A172 (cell line): ENCODE measurements at regions not wholly inside any gene's neighbourhood (a gene's known extent, or its start where the extent isn't known, plus 50 kb on each side); places are given as distances from the start of the nearest gene placed in this dataset.

ENCODE experiments used
- DNase-seq: peaks from one replicate; pipeline ENCODE4 v3.0.0-alpha.2; 2015; ENCODE audit warnings: low spot score

- peak; percentile 47 for DNase-seq
Measured at GRCh38 chr2:56444339-56444738, 260.5 kb downstream of the CCDC85A start.

GRCh38 chr2:56448403-56449001, 264.7 kb downstream of the CCDC85A start:
- peak; percentile 29 for DNase-seq

DNA sequence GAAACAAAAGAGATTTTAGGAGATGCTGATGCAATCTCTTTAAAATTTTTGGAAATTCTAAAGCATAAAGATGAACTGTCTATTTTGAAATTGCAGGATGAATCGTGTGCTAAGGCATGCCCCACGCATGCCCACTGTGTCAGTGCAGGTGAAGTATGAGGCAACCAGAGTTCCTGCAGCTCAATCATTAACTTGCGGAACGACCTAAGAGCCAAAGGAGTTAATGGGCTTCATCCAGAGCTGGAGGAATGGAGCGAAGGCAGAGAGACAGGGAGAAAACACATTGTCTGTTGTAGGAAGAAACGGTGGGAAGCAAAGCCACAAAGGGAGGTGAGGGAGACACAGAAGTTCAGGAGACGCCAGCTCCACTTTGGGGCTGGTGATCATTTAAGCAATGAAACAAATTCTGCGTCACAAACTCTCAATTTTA, 265.2 kb downstream of the CCDC85A start:
- DNase-seq: no peak

GRCh38 chr2:56449449-56449860, 265.7 kb downstream of the CCDC85A start:
- DNase-seq: no peak

DNA sequence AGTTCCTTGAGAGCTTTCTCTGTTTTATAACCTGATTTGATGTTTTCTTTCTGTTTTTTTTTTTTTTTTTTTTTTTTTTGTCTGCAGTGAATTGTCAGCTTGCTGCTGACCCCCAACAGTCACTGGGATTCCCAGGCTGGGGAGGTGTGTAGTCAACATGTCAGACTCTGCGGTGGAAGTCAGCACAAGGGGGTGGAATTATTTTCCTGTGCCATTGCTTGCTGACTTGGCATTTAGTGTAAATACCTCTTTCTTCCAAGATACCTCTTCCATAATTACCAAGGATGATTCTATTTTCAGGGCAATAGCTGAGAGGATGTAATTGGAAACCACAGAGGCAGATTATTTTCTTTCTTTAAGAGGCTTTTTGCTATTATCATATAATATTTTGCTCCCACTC, 266.3 kb downstream of the CCDC85A start:
- no peak for DNase-seq

GRCh38 chr2:56450772-56451171, 267.0 kb downstream of the CCDC85A start:
- no peak for DNase-seq

- no peak for DNase-seq
Measured at GRCh38 chr2:56455642-56456041, 271.9 kb downstream of the CCDC85A start.

GRCh38 chr2:56456791-56457190, 273.0 kb downstream of the CCDC85A start:
- DNase-seq: no peak

GRCh38 chr2:56460508-56460907, 276.7 kb downstream of the CCDC85A start:
- DNase-seq: no peak

GRCh38 chr2:56464066-56464465, 280.3 kb downstream of the CCDC85A start:
- DNase-seq: no peak

DNA sequence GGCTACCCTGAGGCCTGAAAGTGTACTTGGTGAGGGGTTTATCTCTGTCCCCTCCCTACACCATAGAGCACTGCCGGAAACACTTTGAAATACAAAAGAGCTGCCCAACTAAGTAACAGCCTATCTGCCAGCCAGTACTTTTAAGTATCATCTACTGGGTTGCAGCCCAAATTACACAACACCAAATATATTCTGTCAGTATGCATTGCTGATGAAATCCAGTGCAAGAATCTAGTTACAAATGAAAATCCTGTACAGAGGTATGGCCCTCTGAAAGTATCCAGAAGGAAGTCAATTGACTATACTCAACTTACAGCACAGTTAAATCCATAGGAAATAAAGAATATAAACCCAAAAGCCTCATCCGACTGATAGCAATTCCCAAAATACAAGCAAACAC, 280.8 kb downstream of the CCDC85A start:
- no peak for DNase-seq

GRCh38 chr2:56465491-56465890, 281.7 kb downstream of the CCDC85A start:
- no peak for DNase-seq

- DNase-seq: no peak
Measured at GRCh38 chr2:56473524-56473923, 289.7 kb downstream of the CCDC85A start.

- peak; percentile 59 for DNase-seq
Measured at GRCh38 chr2:56474412-56475158, 290.8 kb downstream of the CCDC85A start.

GRCh38 chr2:56475191-56475590, 291.4 kb downstream of the CCDC85A start:
- DNase-seq: no peak

DNA sequence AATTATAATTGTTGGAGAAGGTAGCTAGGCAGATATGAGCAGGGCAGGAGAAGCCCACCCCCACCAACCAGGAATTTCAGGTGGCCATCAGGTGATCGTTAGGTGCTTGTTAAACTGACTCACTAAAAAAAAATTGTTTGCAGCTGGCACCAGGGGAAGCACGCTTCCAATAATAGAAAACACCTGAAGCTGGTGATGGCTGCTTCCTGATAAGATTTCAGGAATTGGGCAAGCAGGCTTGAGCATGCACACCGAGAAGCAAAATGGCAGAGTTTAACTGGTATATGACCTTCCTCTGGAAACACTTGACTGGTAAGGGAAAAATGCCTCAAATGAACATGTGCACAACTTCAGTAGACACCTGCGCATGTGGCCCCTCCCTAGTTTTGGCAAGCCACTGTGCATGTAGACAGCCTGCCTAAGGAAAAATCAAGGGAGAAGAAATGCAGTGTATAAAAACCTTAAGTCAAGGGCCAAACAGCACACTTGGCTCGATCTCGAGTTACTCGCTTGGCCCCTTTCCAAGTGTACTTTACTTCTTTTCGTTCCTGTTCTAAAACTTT, 292.8 kb downstream of the CCDC85A start:
- DNase-seq: no peak

DNA sequence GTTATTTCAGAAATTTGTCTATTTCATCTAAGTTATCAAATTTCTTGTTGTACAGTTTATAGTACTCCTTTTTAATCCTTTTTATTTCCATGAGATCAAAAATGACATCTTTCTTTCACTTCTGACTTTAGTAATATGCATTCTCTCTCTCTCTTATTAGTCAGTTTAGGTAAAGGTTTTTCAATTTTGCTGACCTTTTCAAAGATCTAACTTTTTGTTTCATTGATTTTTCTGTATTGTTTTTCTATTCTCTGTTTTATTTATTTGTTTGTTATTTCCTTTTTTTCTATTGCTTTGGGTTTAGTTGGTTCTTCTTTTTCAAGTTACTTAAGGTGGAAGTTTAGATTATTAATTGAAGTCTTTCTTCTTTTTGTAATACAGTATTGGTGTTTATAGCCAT, 294.2 kb downstream of the CCDC85A start:
- no peak for DNase-seq

DNA sequence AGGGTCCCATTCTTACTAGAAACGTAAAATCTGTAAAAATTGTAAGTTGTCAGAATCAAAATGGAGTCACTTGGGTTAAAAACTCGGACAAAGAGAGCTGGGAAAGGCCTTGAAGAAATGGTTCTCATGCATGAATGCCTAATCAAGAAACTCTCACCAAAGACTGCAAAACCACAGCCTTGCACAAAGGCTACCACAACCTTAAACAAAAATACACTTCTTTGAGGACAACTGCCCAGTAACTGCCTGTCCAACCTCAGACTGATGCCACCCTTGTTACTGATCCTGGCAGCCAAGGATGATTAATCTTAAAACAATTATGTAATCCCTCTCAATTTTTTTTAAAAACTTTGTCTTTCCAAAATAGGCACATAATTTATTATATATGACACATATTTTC, 299.3 kb downstream of the CCDC85A start:
- peak; percentile 17 for DNase-seq

DNA sequence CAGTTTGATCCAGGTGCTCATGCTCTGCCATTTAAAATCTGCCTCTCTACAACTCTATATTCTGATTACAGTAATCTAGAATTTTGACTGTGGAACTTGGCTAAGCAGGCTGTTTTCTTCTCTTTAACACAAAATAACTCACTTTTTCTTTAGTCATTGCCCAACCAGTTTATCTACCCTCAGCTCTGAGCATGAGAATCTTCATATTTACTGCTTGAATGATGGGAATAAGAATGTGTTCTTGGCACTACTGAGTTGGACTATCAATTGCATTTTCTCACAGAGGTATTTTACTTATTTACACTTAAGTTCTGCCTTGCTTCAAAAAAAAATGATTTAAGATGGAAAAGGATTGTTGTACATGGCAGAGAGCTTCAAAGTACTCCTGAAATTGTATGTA, 301.1 kb downstream of the CCDC85A start:
- DNase-seq: no peak

- DNase-seq: no peak
Measured at GRCh38 chr2:56500317-56500716, 316.5 kb downstream of the CCDC85A start.

DNA sequence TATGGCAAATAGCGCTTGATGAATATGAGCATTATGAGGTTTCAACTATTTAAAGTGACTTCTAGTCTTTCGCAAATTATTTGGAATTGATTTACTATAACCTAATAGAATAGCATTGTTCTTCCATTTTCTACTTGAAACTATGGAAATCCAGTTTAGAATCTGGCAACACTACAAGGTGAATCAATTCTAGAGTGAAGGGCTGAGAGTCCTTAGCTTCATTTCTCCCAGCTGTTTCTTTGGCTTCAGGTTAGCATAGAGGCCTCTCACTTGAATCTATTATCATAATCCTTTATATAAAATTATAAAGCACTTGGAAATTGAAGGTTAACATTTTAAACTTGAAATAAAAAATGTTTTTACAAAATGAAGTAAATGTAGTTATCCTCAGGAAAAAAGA, 318.8 kb downstream of the CCDC85A start:
- no peak for DNase-seq

DNA sequence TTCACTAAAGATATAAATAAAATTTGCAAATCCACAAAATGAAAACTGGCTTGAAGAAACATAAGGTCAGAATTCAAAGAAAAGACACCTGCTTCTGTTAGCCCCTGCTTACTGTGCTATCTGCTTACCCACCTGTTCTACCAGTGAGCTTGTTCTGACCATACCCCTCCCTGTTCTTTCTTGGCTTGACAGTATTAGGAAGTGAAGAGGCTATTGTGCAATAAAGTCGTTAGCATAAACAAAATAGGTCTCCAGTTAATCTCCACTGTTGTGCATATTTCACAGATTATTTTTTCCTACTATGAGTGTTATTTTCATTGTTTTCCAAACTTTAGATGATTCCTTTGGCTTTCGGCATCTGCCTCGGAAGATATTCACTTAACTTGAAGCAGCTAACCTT, 322.1 kb downstream of the CCDC85A start:
- no peak for DNase-seq

- no peak for DNase-seq
Measured at GRCh38 chr2:56508662-56509061, 324.9 kb downstream of the CCDC85A start.
